ENCODE measurements at regions not wholly inside any gene's neighbourhood (a gene's known extent, or its start where the extent isn't known, plus 50 kb on each side); places are given as distances from the start of the nearest gene placed in this dataset.
"Not testable (repeated sequence)": the region's sequence is repeated elsewhere in the genome, so short reads cannot be mapped to it uniquely, and the experiment has no call there.

DNA sequence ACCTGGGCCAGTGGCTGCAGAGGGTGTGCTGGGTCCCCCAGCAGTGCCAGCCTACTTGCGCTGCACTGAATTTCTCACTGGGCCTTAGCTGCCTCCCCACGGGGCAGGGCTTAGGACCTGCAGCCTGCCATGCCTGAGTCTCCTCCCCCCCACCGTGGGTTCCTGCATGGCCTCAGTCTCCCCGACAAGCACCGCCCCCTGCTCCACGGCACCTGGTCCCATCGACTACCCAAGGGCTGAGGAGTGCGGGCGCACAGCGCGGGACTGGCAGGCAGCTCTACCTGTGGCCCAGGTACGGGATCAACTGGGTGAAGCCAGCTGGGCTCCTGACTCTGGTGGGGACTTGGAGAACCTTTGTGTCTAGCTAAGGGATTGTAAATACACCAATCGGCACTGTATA, 1143.6 kb downstream of the OTOL1 start:
- DNase-seq (ENCODE audit: low read depth in 2 of 2), result not testable (repeated sequence)

DNA sequence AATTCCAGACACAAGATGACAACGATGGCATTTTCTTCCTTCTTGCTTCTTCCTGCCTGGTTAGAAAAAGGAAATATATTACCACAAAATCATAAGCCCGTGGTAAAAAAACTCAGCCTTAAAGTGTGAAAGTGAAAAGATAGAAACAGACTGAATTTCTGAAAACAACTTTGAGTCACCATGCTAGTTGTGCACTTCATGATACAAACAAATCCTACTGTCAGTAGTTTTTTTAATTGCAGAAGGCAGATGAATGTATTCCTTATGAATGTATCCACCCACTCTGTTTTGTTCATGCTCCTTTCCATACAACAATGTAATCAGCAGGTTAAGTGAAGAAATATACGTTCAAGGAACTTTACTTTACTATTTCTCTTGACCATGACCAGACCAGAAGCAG, 1144.7 kb downstream of the OTOL1 start:
- DNase-seq (ENCODE audit: low read depth in 2 of 2), result no peak

DNA sequence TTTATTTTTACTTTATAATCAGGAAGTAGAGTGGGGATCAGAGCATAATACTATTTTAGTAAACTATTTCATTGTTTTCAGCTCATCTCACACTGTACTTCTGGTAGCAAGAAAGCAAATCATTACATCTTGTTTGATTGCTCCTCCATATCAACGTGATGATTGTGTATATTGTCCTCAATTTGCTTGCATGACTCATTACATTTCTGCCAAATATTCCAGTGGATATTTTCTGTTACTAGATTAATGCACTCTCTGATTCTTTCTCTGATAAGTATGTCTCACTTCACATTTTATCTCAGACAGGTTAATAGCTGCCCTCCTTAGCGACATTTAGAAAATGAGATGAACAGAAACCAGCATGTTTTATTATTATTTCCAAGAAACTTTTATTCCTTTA, 1145.3 kb downstream of the OTOL1 start:
- no peak for DNase-seq (ENCODE audit: low read depth in 2 of 2)

DNA sequence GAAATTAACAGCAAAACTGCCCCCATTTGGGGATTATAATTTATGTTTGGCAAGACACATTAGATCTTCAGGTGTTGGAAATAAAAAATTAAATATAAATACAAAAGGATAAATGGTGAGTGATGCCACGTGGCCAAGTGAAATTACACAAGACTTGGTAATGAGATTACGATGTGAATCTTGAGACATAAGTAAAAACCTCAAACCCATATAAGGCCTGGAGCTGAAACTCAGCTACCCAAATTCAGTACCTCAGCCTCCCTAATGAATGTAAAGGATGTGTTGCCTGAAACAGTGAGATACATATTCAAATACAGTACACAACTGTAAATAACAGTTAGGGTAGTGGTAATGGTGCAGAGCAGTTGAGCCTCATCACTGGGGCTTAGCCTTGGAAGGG, 1146.6 kb downstream of the OTOL1 start:
- DNase-seq (ENCODE audit: low read depth in 2 of 2), result no peak

DNA sequence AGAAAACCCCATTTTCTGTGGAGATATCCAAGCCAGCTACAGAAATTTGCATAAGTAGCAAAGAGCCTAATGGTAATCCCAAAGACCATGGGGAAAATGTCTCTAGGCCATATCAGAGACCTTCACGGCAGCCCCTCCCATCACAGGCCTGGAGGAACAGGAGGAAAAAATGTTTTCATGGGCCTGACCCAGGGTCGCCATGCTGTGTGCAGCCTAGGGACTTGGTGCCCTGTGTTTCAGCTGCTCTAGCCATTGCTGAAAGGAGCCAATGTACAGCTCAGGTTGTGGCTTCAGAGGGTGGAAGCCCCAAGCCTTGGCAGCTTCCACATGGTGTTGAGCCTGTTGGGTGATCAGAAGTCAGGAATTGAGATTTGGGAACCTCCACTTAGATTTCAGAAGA, 1150.7 kb downstream of the OTOL1 start:
- DNase-seq (ENCODE audit: low read depth in 2 of 2), result no peak

DNA sequence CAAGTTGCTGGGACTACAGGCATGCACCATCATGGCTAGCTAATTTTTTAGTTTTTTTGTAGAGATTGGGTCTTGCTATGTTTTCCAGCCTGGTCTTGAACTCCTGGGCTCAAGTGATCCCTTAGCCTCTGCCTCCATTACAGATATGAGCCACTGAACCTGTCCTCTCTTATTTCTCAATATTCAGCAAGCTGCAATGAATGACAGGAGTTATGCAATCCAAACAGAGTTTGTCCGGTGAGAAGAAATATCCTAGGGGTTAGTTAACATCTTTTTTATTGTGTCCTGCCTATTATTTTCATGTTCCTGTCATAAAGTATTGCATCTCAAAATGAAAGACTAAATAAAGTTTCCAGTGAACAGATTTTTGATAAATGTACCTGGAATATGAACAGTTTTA, 1161.4 kb downstream of the OTOL1 start:
- no peak for DNase-seq (ENCODE audit: low read depth in 2 of 2)

DNA sequence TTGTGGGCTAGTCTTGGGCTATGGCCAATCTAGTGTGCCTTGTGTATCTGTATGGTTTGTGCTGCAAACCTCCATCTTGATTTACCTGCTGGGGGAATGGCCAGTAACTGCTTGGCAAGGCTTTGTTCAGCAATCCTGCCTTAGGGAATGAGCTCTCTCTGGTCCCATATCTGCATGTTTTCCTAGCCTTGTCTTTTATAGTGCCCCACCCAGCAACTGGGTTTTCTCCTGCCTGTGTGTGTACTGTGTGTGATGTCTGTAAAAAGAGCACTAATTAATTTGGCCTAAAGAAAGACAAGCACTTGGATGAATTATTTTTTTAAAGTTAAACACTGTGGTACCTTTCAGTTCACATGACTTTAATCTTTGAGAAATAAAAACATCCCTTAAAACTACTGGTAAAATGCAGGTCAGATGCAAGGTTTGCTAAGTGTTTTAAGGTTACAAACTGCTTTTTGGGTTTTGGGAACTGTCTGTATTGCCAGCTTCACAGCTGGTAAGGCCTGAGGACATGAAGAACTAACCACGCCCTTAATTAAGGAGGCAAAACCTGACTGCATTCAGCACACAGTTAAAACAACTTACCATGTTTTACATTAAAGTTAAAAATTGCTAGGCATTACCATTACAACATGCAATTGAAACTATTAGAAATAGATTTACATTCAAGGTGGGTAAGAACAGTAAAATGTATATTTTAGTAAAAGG, 1169.2 kb downstream of the OTOL1 start:
- no peak for DNase-seq (ENCODE audit: low read depth in 2 of 2)

DNA sequence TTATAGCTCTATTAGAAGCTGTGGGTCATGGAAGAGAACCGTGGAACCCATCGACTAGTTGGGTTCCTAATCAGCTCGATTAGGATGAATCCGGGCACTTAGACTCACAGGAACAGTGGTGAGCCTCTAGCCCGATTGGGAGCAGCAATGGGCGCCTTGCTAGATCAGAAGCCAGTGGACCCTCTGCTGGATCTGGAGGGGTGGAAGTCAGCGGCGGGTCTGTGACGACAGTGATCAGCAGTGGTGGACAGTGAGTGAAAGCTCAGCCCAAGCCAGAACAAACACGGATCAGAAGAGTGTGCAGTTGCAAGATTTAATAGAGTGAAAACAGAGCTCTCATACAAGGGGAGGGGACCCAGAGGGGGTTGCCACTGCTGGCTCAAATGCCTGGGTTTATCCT, 1170.2 kb downstream of the OTOL1 start:
- DNase-seq (ENCODE audit: low read depth in 2 of 2), result no peak

DNA sequence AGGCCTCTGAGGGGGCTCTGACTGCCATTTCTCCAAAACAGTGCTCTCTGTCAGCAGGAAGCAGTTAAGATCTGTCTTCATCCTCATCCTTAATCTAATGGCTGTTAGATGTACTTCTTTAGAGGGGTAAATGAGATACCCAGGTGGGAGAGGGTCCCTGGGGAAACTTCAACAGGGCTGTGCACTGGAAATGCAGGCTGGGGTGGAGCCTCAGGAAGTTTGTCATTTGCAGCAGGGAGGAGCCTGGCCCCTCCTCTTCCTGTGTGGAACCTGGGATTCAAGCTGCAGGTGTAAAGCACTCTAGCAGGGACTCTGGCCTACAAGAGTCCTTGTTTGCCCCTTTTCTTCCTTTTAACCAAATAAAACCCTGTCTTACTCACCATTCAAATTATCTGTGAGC, 1173.6 kb downstream of the OTOL1 start:
- DNase-seq (ENCODE audit: low read depth in 2 of 2), result no peak

DNA sequence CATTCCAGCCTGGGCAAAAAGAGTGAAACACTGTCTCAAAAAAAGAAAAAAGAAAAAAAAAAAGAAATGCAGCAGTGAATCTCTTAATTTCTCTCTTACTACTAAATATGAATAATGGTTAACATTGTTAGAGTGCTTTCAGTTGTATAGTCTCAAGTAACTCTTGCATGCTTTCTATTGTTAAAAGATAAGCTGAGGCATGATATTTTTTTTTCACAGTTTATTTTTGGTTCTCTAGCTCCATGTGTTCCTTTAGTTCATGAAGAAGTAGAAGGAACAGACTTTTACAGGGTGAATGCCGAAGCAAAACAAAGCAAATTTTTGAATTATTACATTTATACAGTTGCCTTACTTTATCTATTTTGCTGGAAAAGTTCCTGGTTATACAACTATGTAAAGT, 1180.9 kb downstream of the OTOL1 start:
- DNase-seq (ENCODE audit: low read depth in 2 of 2), result no peak

DNA sequence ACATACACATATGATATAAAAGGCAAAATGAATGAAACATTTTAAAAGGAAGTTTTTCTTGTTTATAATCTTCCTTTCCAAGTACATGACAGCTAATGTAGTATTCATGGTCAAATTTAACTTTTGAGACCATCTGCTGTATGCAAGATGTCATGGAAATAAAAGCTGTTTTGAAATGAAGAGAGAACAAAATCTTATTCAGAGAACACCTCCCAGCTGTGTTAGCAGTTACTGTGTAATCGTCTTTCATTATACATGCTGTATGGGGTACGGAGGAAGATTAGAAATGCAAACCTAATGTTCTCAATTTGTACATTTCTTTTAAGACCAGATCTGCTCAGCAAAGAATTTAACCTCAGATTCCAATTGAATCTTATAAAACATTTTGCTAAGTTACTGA, 1182.3 kb downstream of the OTOL1 start:
- no peak for DNase-seq (ENCODE audit: low read depth in 2 of 2)

DNA sequence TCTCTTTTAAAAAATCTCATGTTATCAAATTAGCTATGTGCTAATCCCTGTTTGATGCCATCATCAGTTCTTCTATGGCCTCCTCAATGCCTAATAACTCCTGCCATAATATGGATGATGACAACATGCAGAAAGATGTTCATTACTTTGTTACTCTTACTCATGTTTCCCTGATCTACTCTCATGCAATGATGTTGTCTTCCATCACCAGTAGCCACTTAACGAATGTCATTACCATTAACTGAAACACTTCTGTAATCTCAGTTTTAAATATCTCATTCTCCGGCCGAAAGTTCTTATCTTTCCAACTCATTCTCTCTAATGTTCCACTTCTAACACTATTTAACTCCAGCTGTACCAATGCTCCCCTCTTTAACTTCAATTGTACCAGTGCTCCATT, 1187.7 kb downstream of the OTOL1 start:
- DNase-seq (ENCODE audit: low read depth in 2 of 2), result no peak

DNA sequence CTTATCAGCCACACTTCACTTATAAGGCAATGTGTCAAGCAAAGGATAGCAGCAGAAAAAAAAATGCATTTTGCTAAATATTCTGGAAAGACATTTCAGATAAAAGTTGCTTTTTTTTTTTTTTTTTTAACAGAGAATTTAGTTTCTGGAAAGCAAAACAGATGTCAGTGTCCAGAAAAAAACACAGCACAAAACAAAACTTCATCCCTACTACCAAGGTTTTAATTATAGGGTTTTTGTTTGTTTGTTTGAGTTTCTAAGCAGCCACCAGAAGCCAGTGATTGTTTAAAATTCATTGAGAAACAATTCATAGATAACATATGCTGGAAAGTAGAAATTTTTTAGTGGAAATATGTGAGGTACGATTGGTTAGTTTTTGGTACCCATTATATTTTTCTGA, 1202.7 kb downstream of the OTOL1 start:
- DNase-seq (ENCODE audit: low read depth in 2 of 2), result no peak

DNA sequence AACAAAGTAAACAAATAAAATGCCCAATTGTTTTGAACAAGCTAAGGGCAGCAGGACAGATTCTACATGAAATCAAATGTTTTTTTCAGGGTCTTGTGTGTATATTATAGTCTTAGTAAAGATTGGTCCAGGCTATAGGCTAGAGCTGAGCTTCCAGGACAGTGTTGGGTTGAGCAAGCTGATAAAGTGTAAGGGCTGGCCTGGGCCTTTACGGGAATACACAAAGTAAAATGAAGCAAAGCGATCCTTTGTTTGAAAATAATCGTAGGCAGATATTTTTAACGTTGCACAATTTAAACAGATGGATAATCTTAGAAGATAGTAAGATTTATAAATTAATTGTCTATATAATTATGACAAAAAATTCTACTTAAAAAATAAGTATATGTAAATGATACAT, 1204.6 kb downstream of the OTOL1 start:
- no peak for DNase-seq (ENCODE audit: low read depth in 2 of 2)

DNA sequence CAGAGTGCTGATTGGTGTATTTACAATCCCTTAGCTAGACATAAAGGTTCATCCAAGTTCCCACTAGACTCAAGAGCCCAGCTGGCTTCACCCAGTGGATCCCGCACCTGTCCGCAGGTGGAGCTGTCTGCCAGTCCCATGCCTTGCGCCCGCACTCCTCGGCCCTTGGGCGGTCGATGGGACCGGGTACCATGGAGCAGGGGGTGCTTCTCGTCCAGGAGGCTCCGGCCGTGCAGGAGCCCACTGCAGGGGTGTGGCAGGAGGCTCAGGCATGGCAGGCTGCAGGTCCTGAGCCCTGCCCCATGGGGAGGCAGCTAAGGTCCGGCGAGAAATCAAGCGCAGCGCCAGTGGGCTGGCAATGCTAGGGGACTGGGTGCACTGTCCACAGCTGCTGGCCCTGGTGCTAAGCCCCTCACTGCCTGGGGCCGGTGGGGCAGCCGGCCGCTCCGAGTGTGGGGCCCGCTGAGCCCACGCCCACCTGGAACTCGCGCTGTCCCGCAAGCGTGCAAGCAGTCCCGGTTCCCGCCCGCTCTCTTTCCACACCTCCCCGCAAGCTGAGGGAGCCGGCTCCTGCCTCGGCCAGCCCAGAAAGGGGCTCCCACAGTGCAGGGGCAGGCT, 1206.3 kb downstream of the OTOL1 start:
- DNase-seq (ENCODE audit: low read depth in 2 of 2), result no peak

DNA sequence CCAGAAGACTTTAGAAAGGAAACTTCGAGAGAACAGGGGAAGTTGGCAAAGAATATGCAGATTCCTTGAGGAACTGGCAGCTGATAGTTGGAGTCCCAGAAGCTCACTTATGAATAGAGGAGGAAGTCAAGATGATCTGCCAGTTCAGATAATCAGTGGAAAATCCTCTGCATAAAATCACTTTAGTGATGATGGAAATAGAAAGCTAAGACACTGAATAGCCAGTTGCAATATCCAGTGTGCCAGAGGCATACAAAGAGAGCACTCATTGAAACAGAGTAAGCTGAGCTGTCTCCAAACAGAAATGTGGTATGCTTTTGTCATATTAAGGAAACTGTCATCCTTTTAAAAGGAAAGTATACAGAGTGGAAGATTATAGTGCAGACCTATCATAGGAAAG, 1207.6 kb downstream of the OTOL1 start:
- DNase-seq (ENCODE audit: low read depth in 2 of 2), result no peak

DNA sequence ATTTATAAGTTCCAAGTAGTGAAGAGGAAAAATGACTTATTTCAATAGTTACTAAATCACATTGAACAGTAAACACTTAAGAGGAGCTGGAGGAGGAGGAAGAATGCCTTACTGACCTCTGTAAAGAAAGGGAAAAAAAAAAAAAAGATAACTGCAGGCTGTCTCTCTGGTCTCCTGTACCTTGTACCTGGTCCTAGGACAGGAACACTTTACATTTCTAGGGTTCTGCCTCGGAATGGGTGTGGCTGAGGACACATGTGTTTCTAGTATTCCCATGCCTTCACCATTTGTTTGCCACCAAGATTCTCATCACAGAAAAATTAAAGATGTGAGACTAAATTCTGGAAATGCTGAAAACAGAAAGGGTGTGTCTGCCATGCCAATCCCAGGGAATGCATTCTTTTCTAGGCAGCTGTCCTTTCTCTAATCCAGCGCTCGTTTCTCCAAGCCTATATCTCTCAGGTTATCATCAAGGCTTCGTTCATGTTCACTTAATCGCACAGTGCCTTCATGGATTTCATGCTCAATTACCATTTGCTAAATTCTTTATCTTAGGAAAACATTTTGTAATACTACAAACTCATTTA, 1208.3 kb downstream of the OTOL1 start:
- no peak for DNase-seq (ENCODE audit: low read depth in 2 of 2)

DNA sequence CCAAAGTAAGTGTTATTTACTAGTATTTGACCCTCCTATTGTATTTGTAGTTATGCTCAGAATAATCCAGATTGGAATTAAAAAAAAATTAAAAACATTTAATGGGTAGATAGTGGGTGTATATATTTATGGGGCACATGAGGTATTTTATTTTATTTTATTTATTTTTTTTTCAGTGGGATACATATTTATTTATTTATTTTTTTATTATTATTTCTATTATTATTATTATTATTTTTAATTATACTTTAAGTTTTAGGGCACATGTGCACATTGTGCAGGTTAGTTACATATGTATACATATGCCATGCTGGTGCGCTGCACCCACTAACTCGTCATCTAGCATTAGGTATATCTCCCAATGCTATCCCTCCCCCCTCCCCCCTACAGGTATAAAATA, 1211.8 kb downstream of the OTOL1 start:
- not testable (repeated sequence) for DNase-seq (ENCODE audit: low read depth in 2 of 2)

DNA sequence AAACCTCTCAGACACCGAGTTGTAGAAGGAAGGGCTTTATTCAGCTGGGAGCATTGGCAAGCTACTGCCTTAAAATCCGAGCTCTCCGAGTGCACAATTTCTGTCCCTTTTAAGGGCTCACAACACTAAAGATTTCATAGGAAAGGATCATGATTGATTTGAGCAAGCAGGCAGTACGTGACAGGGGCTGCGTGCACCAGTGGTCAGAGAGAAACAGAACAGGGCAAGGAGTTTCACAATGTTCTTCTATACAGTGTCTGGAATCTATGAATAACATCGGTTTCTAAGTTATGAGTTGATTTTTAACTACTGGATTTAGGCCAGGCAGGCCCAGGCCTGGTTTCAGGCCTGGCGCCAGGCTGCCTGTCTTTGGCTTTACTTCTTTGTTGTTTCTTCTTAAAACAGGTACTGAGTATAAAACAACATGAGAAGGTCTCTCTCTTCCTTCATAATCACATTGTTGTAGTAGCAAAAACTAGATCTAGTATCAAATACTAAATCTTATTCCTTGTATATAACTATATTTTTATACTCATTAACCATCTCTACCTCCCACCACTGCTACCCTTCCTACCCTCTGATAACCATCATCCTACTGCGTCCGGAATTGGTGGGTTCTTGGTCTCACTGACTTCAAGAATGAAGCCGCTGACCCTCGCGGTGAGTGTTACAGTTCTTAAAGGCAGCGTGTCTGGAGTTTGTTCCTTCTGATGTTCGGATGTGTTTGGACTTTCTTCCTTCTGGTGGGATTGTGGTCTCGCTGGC, 1212.5 kb downstream of the OTOL1 start:
- not testable (repeated sequence) for DNase-seq (ENCODE audit: low read depth in 2 of 2)

DNA sequence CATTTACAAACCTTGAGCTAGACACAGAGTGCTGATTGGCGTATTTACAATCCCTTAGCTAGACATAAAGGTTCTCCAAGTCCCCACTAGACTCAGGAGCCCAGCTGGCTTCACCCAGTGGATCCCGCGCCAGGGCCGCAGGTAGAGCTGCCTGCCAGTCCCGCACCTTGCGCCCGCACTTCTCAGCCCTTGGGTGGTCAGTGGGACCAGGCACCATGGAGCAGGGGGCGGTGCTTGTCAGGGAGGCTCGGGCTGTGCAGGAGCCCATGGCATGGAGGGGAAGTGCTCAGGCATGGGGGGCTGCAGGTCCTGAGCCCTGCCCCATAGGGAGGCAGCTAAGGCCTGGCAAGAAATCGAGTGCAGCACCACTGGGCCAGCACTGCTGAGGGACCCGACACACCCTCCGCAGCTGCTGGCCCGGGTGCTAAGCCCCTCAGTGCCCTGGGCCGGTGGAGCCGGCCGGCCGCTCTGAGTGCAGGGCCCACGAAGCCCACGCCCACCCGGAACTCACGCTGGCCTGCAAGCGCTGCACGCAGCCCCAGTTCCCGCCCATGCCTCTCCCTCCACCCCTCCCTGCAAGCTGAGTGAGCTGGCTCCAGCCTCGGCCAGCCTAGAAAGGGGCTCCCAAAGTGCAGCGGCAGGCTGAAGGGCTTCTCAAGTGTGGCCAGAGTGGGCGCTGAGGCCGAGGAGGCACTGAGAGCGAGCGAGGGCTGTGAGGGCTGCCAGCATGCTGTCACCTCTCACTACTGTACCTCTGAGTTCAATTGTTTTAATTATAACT, 1213.9 kb downstream of the OTOL1 start:
- no peak for DNase-seq (ENCODE audit: low read depth in 2 of 2)

DNA sequence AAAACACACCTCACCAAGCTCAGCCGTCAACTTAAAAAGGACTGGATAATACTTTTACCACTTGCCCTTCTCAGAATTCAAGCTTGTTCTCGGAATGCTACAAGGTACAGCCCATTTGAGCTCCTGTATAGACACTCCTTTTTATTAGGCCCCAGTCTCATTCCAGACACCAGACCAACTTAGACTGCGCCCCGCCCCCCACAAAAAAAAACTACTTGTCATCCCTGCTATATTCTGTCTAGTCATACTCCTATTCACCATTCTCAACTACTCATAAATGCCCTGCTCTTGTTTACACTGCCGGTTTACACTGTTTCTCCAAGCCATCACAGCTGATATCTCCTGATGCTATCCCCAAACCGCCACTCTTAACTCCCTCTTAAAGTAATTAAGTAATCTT, 1220.5 kb downstream of the OTOL1 start:
- DNase-seq (ENCODE audit: low read depth in 2 of 2), result not testable (repeated sequence)

DNA sequence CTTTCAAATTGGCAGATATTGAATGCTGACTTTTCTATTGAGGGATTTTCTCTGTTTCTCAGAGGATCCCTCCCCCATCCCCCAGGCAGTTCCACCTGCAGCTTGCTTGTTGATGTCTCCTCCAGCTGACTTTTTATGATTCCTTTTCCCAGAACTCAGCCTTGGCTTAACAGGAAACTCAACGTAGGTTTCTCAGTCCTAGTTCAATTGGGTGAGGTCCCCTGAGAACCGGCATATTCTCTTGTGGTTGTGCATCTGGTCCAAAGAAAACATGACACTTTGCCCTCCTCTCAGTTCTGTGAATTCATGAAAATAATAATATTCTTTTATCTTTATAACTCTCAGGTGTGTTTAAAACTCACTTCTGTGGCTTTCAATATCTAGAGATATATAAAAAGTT, 1222.1 kb downstream of the OTOL1 start:
- no peak for DNase-seq (ENCODE audit: low read depth in 2 of 2)
